Heart right ventricle (tissue), 16 donors: ENCODE measurements at regions not wholly inside any gene's neighbourhood (a gene's known extent, or its start where the extent isn't known, plus 50 kb on each side); places are given as distances from the start of the nearest gene placed in this dataset.
"Not testable (repeated sequence)": the region's sequence is repeated elsewhere in the genome, so short reads cannot be mapped to it uniquely, and the experiment has no call there.

Experiments used
- ATAC-seq, 8 donors: fragments of 200-7000 bp; cut with Tn5 transposase; one replicate each; pipeline ENCODE4 v1.9.1; 2020; ENCODE audit warnings: mild to moderate bottlenecking in 8 of 8, moderate library complexity in 8 of 8, moderate number of reproducible peaks in 1 of 8
- DNase-seq, 2 donors: peaks; one replicate each; pipeline ENCODE4 v3.0.0-alpha.2; 2020
- H3K27ac ChIP-seq, 10 donors: fragments of 200-600 bp; sonication (generic) in 2 of 10; one replicate each; pipeline versions ENCODE4 v1.5.0 to v1.8.0; 2020 to 2022; ENCODE audit warnings: mild to moderate bottlenecking in 3 of 10
- H3K27me3 ChIP-seq, 7 donors: fragments of 200-600 bp; one replicate each; pipeline ENCODE4 v1.8.0; 2021 to 2022; ENCODE audit warnings: mild to moderate bottlenecking in 2 of 7
- H3K36me3 ChIP-seq, 9 donors: fragments of 200-600 bp; sonication (generic) in 1 of 9; one replicate each; pipeline versions ENCODE4 v1.5.0 to v1.8.0; 2020 to 2022; ENCODE audit warnings: mild to moderate bottlenecking in 2 of 9
- H3K4me1 ChIP-seq, 9 donors: fragments of 200-600 bp; sonication (generic) in 1 of 9; one replicate each; pipeline versions ENCODE4 v1.5.0 to v1.8.0; 2020 to 2022; ENCODE audit warnings: mild to moderate bottlenecking in 4 of 9
- H3K4me3 ChIP-seq, 10 donors: fragments of 200-600 bp; sonication (generic) in 2 of 10; one replicate each; pipeline versions ENCODE4 v1.5.0 to v1.8.0; 2020 to 2022; ENCODE audit warnings: mild to moderate bottlenecking in 7 of 10, moderate library complexity in 2 of 10
- H3K9me3 ChIP-seq, 11 donors: fragments of 200-600 bp in 10 of 11; sonication (generic) in 2 of 11; one replicate each; pipeline versions ENCODE4 v1.5.0 to v1.8.0; 2013 to 2022; ENCODE audit warnings: mild to moderate bottlenecking in 2 of 11, control low read depth in 1 of 11, moderate library complexity in 1 of 11
- CTCF ChIP-seq, 9 donors: fragments of 200-600 bp; sonication (generic) in 2 of 9; IDR thresholded peaks; one replicate each; pipeline versions ENCODE4 v1.5.0 to v1.8.0; 2021 to 2022; ENCODE audit warnings: antibody characterized with exemption in 9 of 9, mild to moderate bottlenecking in 5 of 9, moderate library complexity in 1 of 9
- WGBS, 2 donors: extraction: QIAGEN DNeasy Blood & Tissue Kit; methylation state at CpG; one replicate each; pipeline ENCODE4 v1.1.7; 2013; ENCODE audit warnings: inconsistent platforms in 1 of 2; 5-methylcytosine and 5-hydroxymethylcytosine counted together
- intact Hi-C, 10 donors: fragments of 100-400 bp; cut with DNase I; formaldehyde crosslinking; loops; one replicate each; pipeline versions ENCODE4 v1.11.1 to v1.14.2; 2022
- donor health status: Arrhythmogenic right ventricular cardiomyopathy.
- donor health status: ischemic (EF 13 %, LVEDD 7.1; RV severe dilation, severe dysfunction).
- donor health status: healthy with polysubstance abuse.
- donor health status: DM: no; HTN: yes; CAD: no.
- donor health status: DM: no; HTN: no; CAD: no.
- donor health status: ischemic (EF 25% LVEDD 6.9; RV normal size, moderate dysfunction).
- donor health status: ischemic (EF 25% LVEDD 5.7; RV mildly dilated, moderate dysfunction).
- donor health status: healthy.
- donor health status: DM: yes; HTN: yes; CAD: no.
- donor health status: Ischemic cardiomyopathy.
- donor health status: ischemic (EF 35%, LVEDD 5.7; RV mildly dilated, moderate dysfunction).
- donor health status: nonischemic (EF 11% LVEDD 7.7; RV severe dilation, severe dysfunction).
- donor health status: DM: yes; HTN: yes; CAD: no.
- donor health status: PGD.
- donor health status: ischemic (EF 29% LVEDD 5.4; RV normal size, mild dysfunction).
- donor health status: nonischemic (EF 23%, LVEDD 6.1; RV moderate dilation, normal function).

- intact Hi-C loops, result no loop called here
- Histone ChIP-seq H3K27me3 (no peaks in the 10 kb centered on the region), H3K4me3 (no peak overlapping the region), H3K27ac (no peak overlapping the region), H3K4me1 (no peaks in the 10 kb centered on the region), H3K9me3 (no peaks in the 10 kb centered on the region), H3K36me3 (no peaks in the 10 kb centered on the region)
- no peak for DNase-seq
- WGBS, 2 donors, result 77 to 78% methylated on average over 4 of the region's 4 CpGs
- no peak for TF ChIP-seq CTCF (IDR thresholded peaks at IDR 0.05)
- no peak for ATAC-seq
Observed at GRCh38 chr20:7792150-7792869, 147.9 kb downstream of the HAO1 start.

GRCh38 chr20:7798176-7798575, 142.1 kb downstream of the HAO1 start:
- no peak overlapping the region for H3K4me3 ChIP-seq
- no peaks in the 10 kb centered on the region for H3K9me3 ChIP-seq
- TF ChIP-seq CTCF (IDR thresholded peaks at IDR 0.05), result no peak
- intact Hi-C loops, result no loop called here
- no peak overlapping the region for H3K27ac ChIP-seq
- H3K36me3 ChIP-seq, result no peaks in the 10 kb centered on the region
- H3K27me3 ChIP-seq, result no peaks in the 10 kb centered on the region
- no peaks in the 10 kb centered on the region for H3K4me1 ChIP-seq
- DNase-seq, result no peak
- no peak for ATAC-seq

GRCh38 chr20:7799862-7800261, 140.4 kb downstream of the HAO1 start:
- WGBS, 2 donors, result 19 to 20% methylated on average over 1 of the region's 1 CpG
- no peaks in the 10 kb centered on the region for H3K9me3 ChIP-seq
- no peak for TF ChIP-seq CTCF (IDR thresholded peaks at IDR 0.05)
- no peaks in the 10 kb centered on the region for H3K4me1 ChIP-seq
- H3K27ac ChIP-seq, result no peak overlapping the region
- intact Hi-C loops, result no loop called here
- DNase-seq, result no peak
- H3K36me3 ChIP-seq, result no peaks in the 10 kb centered on the region
- H3K27me3 ChIP-seq, result no peaks in the 10 kb centered on the region
- no peak for ATAC-seq
- H3K4me3 ChIP-seq, result no peak overlapping the region

- whole genome bisulfite sequencing, 2 donors, result 33 to 58% methylated on average over 52 of the region's 52 CpGs
- H3K27ac ChIP-seq, intact Hi-C loops, H3K36me3 ChIP-seq, H3K4me1 ChIP-seq, H3K27me3 ChIP-seq, ATAC-seq: not testable (repeated sequence)
- Histone ChIP-seq H3K9me3 (peaks cover 0 to 25% (median 11%) of the 10 kb centered on the region in 11 donors), H3K4me3 (peak overlapping the region in 5 of 10 donors; percentile 8 to 39 (median 27))
- DNase-seq, result peak in 1 of 2 donors; percentile 12
Observed at GRCh38 chr20:7803411-7804151, 136.7 kb downstream of the HAO1 start.

GRCh38 chr20:7806831-7807230, 133.4 kb downstream of the HAO1 start:
- DNase-seq (no peak), ATAC-seq (no peak)
- no peak overlapping the region for H3K27ac ChIP-seq
- no peaks in the 10 kb centered on the region for H3K36me3 ChIP-seq
- no peaks in the 10 kb centered on the region for H3K4me1 ChIP-seq
- H3K27me3 ChIP-seq, result no peaks in the 10 kb centered on the region
- intact Hi-C loops, result no loop called here
- peaks cover 0 to 47% (median 11%) of the 10 kb centered on the region in 11 donors for H3K9me3 ChIP-seq
- H3K4me3 ChIP-seq, result no peak overlapping the region
- 85 to 86% methylated on average over 4 of the region's 4 CpGs for WGBS, 2 donors
- no peak for TF ChIP-seq CTCF (IDR thresholded peaks at IDR 0.05)
